MM.1S (cell line): ENCODE measurements at regions not wholly inside any gene's neighbourhood (a gene's known extent, or its start where the extent isn't known, plus 50 kb on each side); places are given as distances from the start of the nearest gene placed in this dataset.
"Not testable (repeated sequence)": the region's sequence is repeated elsewhere in the genome, so short reads cannot be mapped to it uniquely, and the experiment has no call there.

Source experiments
- DNase-seq: peaks from one replicate; pipeline ENCODE4 v3.0.0-alpha.2; 2015
- H2AFZ ChIP-seq: fragments of 300-600 bp; sonication (generic); 2 replicates; pipeline ENCODE4 v1.6.0; 2016; ENCODE audit warnings: antibody characterized with exemption, low read length
- H3F3A ChIP-seq: fragments of 300-600 bp; sonication (generic); 2 replicates; pipeline ENCODE4 v1.6.1; 2016; ENCODE audit warnings: mild to moderate bottlenecking, antibody characterized with exemption, low read length, moderate library complexity, mixed read lengths; ENCODE audit not compliant: insufficient read depth
- H3K27ac ChIP-seq: fragments of 300-600 bp; sonication (generic); 2 replicates; pipeline ENCODE4 v1.5.1; 2016; ENCODE audit warnings: mild to moderate bottlenecking, low read length
- H3K27me3 ChIP-seq: fragments of 300-600 bp; sonication (generic); replicated peaks from 2 replicates; pipeline ENCODE4 v1.6.0; 2016; ENCODE audit warnings: low read length; ENCODE audit not compliant: insufficient read depth
- H3K36me3 ChIP-seq: fragments of 300-600 bp; sonication (generic); replicated peaks from 2 replicates; pipeline ENCODE4 v1.6.1; 2016; ENCODE audit warnings: mild to moderate bottlenecking, low read length, mixed read lengths; ENCODE audit not compliant: insufficient read depth
- H3K4me1 ChIP-seq: fragments of 300-600 bp; sonication (generic); 2 replicates; pipeline ENCODE4 v1.6.1; 2016; ENCODE audit warnings: low read length, mixed read lengths
- H3K4me2 ChIP-seq: fragments of 300-600 bp; sonication (generic); 2 replicates; pipeline ENCODE4 v1.6.0; 2016; ENCODE audit warnings: low read depth, low read length
- H3K4me3 ChIP-seq: fragments of 300-600 bp; sonication (generic); 2 replicates; pipeline ENCODE4 v1.5.1; 2016; ENCODE audit warnings: low read length, mixed read lengths
- H3K79me2 ChIP-seq: fragments of 300-600 bp; sonication (generic); 2 replicates; pipeline ENCODE4 v1.6.1; 2016; ENCODE audit warnings: mixed run types, low read length, mixed read lengths
- H3K9ac ChIP-seq: fragments of 300-600 bp; sonication (generic); 2 replicates; pipeline ENCODE4 v1.6.1; 2016; ENCODE audit warnings: low read length, mixed read lengths
- H3K9me2 ChIP-seq: fragments of 300-600 bp; sonication (generic); replicated peaks from 2 replicates; pipeline ENCODE4 v1.6.1; 2016; ENCODE audit warnings: mild to moderate bottlenecking, low read length, mixed read lengths; ENCODE audit not compliant: insufficient read depth
- H3K9me3 ChIP-seq: fragments of 300-600 bp; sonication (generic); replicated peaks from 2 replicates; pipeline ENCODE4 v1.6.1; 2016; ENCODE audit warnings: mild to moderate bottlenecking, low read length, mixed read lengths; ENCODE audit not compliant: insufficient read depth
- H4K20me1 ChIP-seq: fragments of 300-600 bp; sonication (generic); 2 replicates; pipeline ENCODE4 v1.6.1; 2016; ENCODE audit warnings: mild to moderate bottlenecking, low read length, moderate library complexity, mixed read lengths; ENCODE audit not compliant: insufficient read depth
- CTCF ChIP-seq: fragments of 300-600 bp; sonication (generic); IDR thresholded peaks from 2 replicates; pipeline ENCODE4 v1.5.1; 2016; ENCODE audit warnings: antibody characterized with exemption, low read length, mixed read lengths
- EZH2 ChIP-seq: fragments of 300-600 bp; sonication (generic); optimal IDR thresholded peaks from 2 replicates; pipeline ENCODE3; 2017; ENCODE audit warnings: low read depth, mild to moderate bottlenecking, antibody characterized with exemption, low read length, mixed read lengths
- EZH2phosphoT487 ChIP-seq: fragments of 300-600 bp; sonication (generic); IDR thresholded peaks from 2 replicates; pipeline ENCODE4 v1.6.1; 2018; ENCODE audit warnings: antibody characterized with exemption, low read length

GRCh38 chr9:87026204-87026603 lies 78.9 kb upstream of the GAS1 start:
- Histone ChIP-seq H3K36me3 (no peaks in the 10 kb centered on the region), H4K20me1 (no peaks in the 10 kb centered on the region), H3K4me1 (no peaks in the 10 kb centered on the region), H3F3A (no peaks in the 10 kb centered on the region), H3K9ac (no peak overlapping the region), H3K9me3 (no peaks in the 10 kb centered on the region), H3K4me2 (no peak overlapping the region), H3K4me3 (no peak overlapping the region), H3K79me2 (no peaks in the 10 kb centered on the region), H3K27me3 (no peaks in the 10 kb centered on the region), H3K9me2 (no peaks in the 10 kb centered on the region), H3K27ac (no peak overlapping the region), H2AFZ (no peak overlapping the region)
- no peak for TF ChIP-seq EZH2
- TF ChIP-seq EZH2phosphoT487 = no peak
- TF ChIP-seq CTCF = no peak
- DNase-seq = no peak

- H3K9me3 ChIP-seq, H3F3A ChIP-seq, H3K9ac ChIP-seq, H3K36me3 ChIP-seq, H2AFZ ChIP-seq, H3K27me3 ChIP-seq, H3K27ac ChIP-seq, H3K4me3 ChIP-seq, H3K9me2 ChIP-seq, H3K79me2 ChIP-seq, DNase-seq, H3K4me2 ChIP-seq, H3K4me1 ChIP-seq, H4K20me1 ChIP-seq: not testable (repeated sequence)
Measured at GRCh38 chr9:87028836-87029235, 81.5 kb upstream of the GAS1 start.

- Histone ChIP-seq H4K20me1 (no peaks in the 10 kb centered on the region), H3K4me1 (no peaks in the 10 kb centered on the region), H3K36me3 (no peaks in the 10 kb centered on the region), H3K9ac (no peak overlapping the region), H3K27ac (no peak overlapping the region), H3K9me2 (no peaks in the 10 kb centered on the region), H2AFZ (no peak overlapping the region), H3K4me3 (no peak overlapping the region), H3F3A (no peaks in the 10 kb centered on the region), H3K79me2 (no peaks in the 10 kb centered on the region), H3K4me2 (no peak overlapping the region), H3K27me3 (no peaks in the 10 kb centered on the region), H3K9me3 (no peaks in the 10 kb centered on the region)
- DNase-seq = no peak
- TF ChIP-seq CTCF = no peak
- no peak for TF ChIP-seq EZH2
- TF ChIP-seq EZH2phosphoT487 = no peak
Measured at GRCh38 chr9:87029905-87030304, 82.6 kb upstream of the GAS1 start.

- Histone ChIP-seq H3K4me1 (no peaks in the 10 kb centered on the region), H3K4me2 (no peak overlapping the region), H3K4me3 (no peak overlapping the region), H3K9me3 (no peaks in the 10 kb centered on the region), H4K20me1 (no peaks in the 10 kb centered on the region), H3K9me2 (no peaks in the 10 kb centered on the region), H3K27me3 (no peaks in the 10 kb centered on the region), H3F3A (no peaks in the 10 kb centered on the region), H2AFZ (no peak overlapping the region), H3K36me3 (no peaks in the 10 kb centered on the region), H3K9ac (no peak overlapping the region), H3K27ac (no peak overlapping the region), H3K79me2 (no peaks in the 10 kb centered on the region)
- TF ChIP-seq EZH2phosphoT487 (no peak), EZH2 (no peak), CTCF (no peak)
- DNase-seq = no peak
Measured at GRCh38 chr9:87034841-87035240, 87.5 kb upstream of the GAS1 start.
